ENCODE measurements at regions not wholly inside any gene's neighbourhood (a gene's known extent, or its start where the extent isn't known, plus 50 kb on each side); places are given as distances from the start of the nearest gene placed in this dataset.
"Not testable (repeated sequence)": the region's sequence is repeated elsewhere in the genome, so short reads cannot be mapped to it uniquely, and the experiment has no call there.

- Histone ChIP-seq H3K4me1 (peaks cover 0 to 4% (median 1%) of the 10 kb centered on the region in 4 donors), H3K27ac (peak overlapping the region in 1 of 4 donors; percentile 53), H3K9me3 (no peaks in the 10 kb centered on the region), H3K4me3 (no peak overlapping the region), H3K27me3 (no peaks in the 10 kb centered on the region), H3K36me3 (no peaks in the 10 kb centered on the region)
- DNase-seq: peak; percentile 31
- WGBS, 2 donors (ENCODE audit: low coverage in 1 of 2): 63 to 70% methylated on average over 4 to 5 of the region's 5 CpGs
- TF ChIP-seq POLR2AphosphoS5 (IDR thresholded peaks at IDR 0.05) (peak in 2 of 3 donors; percentile 35 to 58), CTCF (IDR thresholded peaks at IDR 0.05) (no peak)
- in situ Hi-C loops (cut with MboI; ENCODE audit: low pct_ligation_motif_present in 1 of 4, low pct_unique_long_range_greater_than_20kb in 1 of 4, low sequenced_read_pairs in 3 of 4): no loop called here
- intact Hi-C loops (cut with DNase I; ENCODE audit: low total_unique reads): no loop called here
Measured at GRCh38 chr7:153567426-153567825, 484.8 kb upstream of the DPP6 start.

- H3K27me3 ChIP-seq: not testable (repeated sequence)
Measured at GRCh38 chr7:153569520-153569919, 482.7 kb upstream of the DPP6 start.

GRCh38 chr7:153576096-153576495 is 476.1 kb upstream of the DPP6 start:
- H3K4me3 ChIP-seq: no peak overlapping the region
- no peaks in the 10 kb centered on the region for H3K36me3 ChIP-seq
- H3K27ac ChIP-seq: no peak overlapping the region
- no peak for DNase-seq
- WGBS, 2 donors (ENCODE audit: low coverage in 1 of 2): 78 to 92% methylated on average over 1 of the region's 1 CpG
- intact Hi-C loops (cut with DNase I; ENCODE audit: low total_unique reads) (no loop called here), in situ Hi-C loops (cut with MboI; ENCODE audit: low pct_ligation_motif_present in 1 of 4, low pct_unique_long_range_greater_than_20kb in 1 of 4, low sequenced_read_pairs in 3 of 4) (no loop called here)
- TF ChIP-seq POLR2AphosphoS5 (IDR thresholded peaks at IDR 0.05) (no peak), EP300 (IDR thresholded peaks at IDR 0.05; ENCODE audit: low read depth) (no peak), CTCF (IDR thresholded peaks at IDR 0.05) (no peak), POLR2A (IDR thresholded peaks at IDR 0.05) (no peak)
- H3K9me3 ChIP-seq: peaks cover 0 to 3% of the 10 kb centered on the region in 2 donors
- H3K27me3 ChIP-seq: no peaks in the 10 kb centered on the region
- no peaks in the 10 kb centered on the region for H3K4me1 ChIP-seq

More at GRCh38 chr7:153569520-153569919, 482.7 kb upstream of the DPP6 start:
- H3K27ac ChIP-seq; DNase-seq; H3K9me3 ChIP-seq; intact Hi-C loops (cut with DNase I; ENCODE audit: low total_unique reads); H3K36me3 ChIP-seq; H3K4me1 ChIP-seq; H3K4me3 ChIP-seq; in situ Hi-C loops (cut with MboI; ENCODE audit: low pct_ligation_motif_present in 1 of 4, low pct_unique_long_range_greater_than_20kb in 1 of 4, low sequenced_read_pairs in 3 of 4): not testable (repeated sequence)
- 36% methylated on average over 1 of the region's 1 CpG; no CpG with 5 or more reads in 1 of the 2 donors for WGBS, 2 donors (ENCODE audit: low coverage in 1 of 2)

- intact Hi-C loops (cut with DNase I; ENCODE audit: low total_unique reads): no loop called here
- Histone ChIP-seq H3K4me3 (no peak overlapping the region), H3K9me3 (peaks cover 0 to 3% of the 10 kb centered on the region in 2 donors), H3K27ac (no peak overlapping the region), H3K36me3 (no peaks in the 10 kb centered on the region), H3K27me3 (no peaks in the 10 kb centered on the region), H3K4me1 (no peaks in the 10 kb centered on the region)
- DNase-seq: no peak
- TF ChIP-seq EP300 (IDR thresholded peaks at IDR 0.05; ENCODE audit: low read depth): no peak
- TF ChIP-seq CTCF (IDR thresholded peaks at IDR 0.05): no peak
- no peak for TF ChIP-seq POLR2AphosphoS5 (IDR thresholded peaks at IDR 0.05)
- TF ChIP-seq POLR2A (IDR thresholded peaks at IDR 0.05): no peak
- in situ Hi-C loops (cut with MboI; ENCODE audit: low pct_ligation_motif_present in 1 of 4, low pct_unique_long_range_greater_than_20kb in 1 of 4, low sequenced_read_pairs in 3 of 4): no loop called here
- WGBS, 2 donors (ENCODE audit: low coverage in 1 of 2): 59 to 62% methylated on average over 3 of the region's 3 CpGs
Measured at GRCh38 chr7:153581419-153581818, 470.8 kb upstream of the DPP6 start.

- H3K4me1 ChIP-seq: no peaks in the 10 kb centered on the region
- H3K27ac ChIP-seq: peak overlapping the region in 1 of 4 donors; percentile 76
- H3K9me3 ChIP-seq: no peaks in the 10 kb centered on the region
- DNase-seq: no peak
- intact Hi-C loops (cut with DNase I; ENCODE audit: low total_unique reads) (no loop called here), in situ Hi-C loops (cut with MboI; ENCODE audit: low pct_ligation_motif_present in 1 of 4, low pct_unique_long_range_greater_than_20kb in 1 of 4, low sequenced_read_pairs in 3 of 4) (no loop called here)
- H3K27me3 ChIP-seq: no peaks in the 10 kb centered on the region
- H3K36me3 ChIP-seq: no peaks in the 10 kb centered on the region
- TF ChIP-seq POLR2AphosphoS5 (IDR thresholded peaks at IDR 0.05): peak in 2 of 3 donors; percentile 52 to 62
- TF ChIP-seq POLR2A (IDR thresholded peaks at IDR 0.05): no peak
- 57 to 58% methylated on average over 3 of the region's 3 CpGs for WGBS, 2 donors (ENCODE audit: low coverage in 1 of 2)
- no peak overlapping the region for H3K4me3 ChIP-seq
Measured at GRCh38 chr7:153584132-153584531, 468.1 kb upstream of the DPP6 start.
